ENCODE measurements at regions not wholly inside any gene's neighbourhood (a gene's known extent, or its start where the extent isn't known, plus 50 kb on each side); places are given as distances from the start of the nearest gene placed in this dataset.

DNA sequence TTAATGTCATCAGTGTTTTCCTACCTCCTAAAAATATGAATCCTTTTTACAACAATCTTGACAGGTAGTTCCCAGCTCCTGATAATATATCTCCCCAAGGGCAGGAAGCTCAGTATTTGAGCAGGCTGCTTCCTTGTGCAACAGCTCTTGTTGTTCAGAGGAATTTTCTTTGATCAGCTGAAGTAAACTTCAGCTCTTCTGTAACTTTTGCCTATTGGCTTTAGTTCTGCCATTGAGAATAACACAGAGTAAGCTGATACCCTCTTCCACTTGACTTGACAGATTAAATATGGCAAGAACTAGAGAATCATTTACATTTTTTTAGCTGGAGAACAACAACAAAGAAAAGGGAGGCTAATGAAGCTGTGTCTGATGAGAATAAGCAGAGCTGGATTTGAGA lies 75.2 kb downstream of the LUZP4 start:
- Mint-ChIP-seq H3K27ac (no peak overlapping the region), H3K27me3 (no peaks in the 10 kb centered on the region), H3K4me1 (ENCODE audit: low read depth) (no peaks in the 10 kb centered on the region), H3K36me3 (ENCODE audit: low read depth) (no peaks in the 10 kb centered on the region), H3K9me3 (peaks cover 3% of the 10 kb centered on the region), H3K4me3 (no peak overlapping the region)
- Histone ChIP-seq H3K9me3 (ENCODE audit: control insufficient read depth in 1 of 2, insufficient read depth in 1 of 2, low read length in 2 of 2) (no peaks in the 10 kb centered on the region), H3K27me3 (ENCODE audit: control insufficient read depth in 1 of 2, insufficient read depth in 2 of 2, low read length in 2 of 2) (no peaks in the 10 kb centered on the region), H3K27ac (ENCODE audit: low read depth in 1 of 2, low read length in 2 of 2) (no peak overlapping the region), H3K36me3 (ENCODE audit: insufficient read depth, low read length) (no peaks in the 10 kb centered on the region), H3K4me1 (ENCODE audit: insufficient read depth, low read length) (no peaks in the 10 kb centered on the region), H3K4me3 (ENCODE audit: low read length) (no peak overlapping the region)
- ChIA-PET CTCF (no interaction called here), POLR2A (no interaction called here)
- TF ChIP-seq, protein P1, sequence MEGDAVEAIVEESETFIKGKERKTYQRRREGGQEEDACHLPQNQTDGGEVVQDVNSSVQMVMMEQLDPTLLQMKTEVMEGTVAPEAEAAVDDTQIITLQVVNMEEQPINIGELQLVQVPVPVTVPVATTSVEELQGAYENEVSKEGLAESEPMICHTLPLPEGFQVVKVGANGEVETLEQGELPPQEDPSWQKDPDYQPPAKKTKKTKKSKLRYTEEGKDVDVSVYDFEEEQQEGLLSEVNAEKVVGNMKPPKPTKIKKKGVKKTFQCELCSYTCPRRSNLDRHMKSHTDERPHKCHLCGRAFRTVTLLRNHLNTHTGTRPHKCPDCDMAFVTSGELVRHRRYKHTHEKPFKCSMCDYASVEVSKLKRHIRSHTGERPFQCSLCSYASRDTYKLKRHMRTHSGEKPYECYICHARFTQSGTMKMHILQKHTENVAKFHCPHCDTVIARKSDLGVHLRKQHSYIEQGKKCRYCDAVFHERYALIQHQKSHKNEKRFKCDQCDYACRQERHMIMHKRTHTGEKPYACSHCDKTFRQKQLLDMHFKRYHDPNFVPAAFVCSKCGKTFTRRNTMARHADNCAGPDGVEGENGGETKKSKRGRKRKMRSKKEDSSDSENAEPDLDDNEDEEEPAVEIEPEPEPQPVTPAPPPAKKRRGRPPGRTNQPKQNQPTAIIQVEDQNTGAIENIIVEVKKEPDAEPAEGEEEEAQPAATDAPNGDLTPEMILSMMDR (IDR thresholded peaks at IDR 0.05): no peak
- intact Hi-C loops (cut with DNase I, micrococcal nuclease): no loop called here
- ATAC-seq (ENCODE audit: poor library complexity) (no peak), DNase-seq (no peak)

DNA sequence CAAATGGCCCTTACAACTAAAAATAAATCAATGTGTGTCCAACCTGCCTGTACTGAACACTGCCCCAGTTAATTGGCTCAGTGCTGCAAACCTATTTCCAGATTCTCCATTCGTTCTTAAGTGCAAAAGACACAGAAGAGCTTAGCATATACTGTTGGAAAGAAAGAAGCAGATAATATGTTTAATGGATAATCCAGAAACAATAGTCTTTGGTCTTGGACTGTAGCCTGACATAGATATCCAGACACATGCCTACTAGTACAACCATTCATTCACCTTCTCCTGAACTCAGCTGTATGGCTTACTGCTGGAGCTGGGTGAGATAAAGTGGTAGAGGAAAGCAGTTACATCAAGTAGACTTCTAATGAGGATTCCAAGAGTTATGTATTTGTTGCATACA lies 77.0 kb downstream of the LUZP4 start:
- peaks cover 3% of the 10 kb centered on the region for H3K9me3 Mint-ChIP-seq
- H3K27me3 Mint-ChIP-seq: no peaks in the 10 kb centered on the region
- DNase-seq: no peak
- Histone ChIP-seq H3K4me3 (ENCODE audit: low read length) (no peak overlapping the region), H3K36me3 (ENCODE audit: insufficient read depth, low read length) (no peaks in the 10 kb centered on the region), H3K9me3 (ENCODE audit: control insufficient read depth in 1 of 2, insufficient read depth in 1 of 2, low read length in 2 of 2) (no peaks in the 10 kb centered on the region), H3K27ac (ENCODE audit: low read depth in 1 of 2, low read length in 2 of 2) (no peak overlapping the region), H3K27me3 (ENCODE audit: control insufficient read depth in 1 of 2, insufficient read depth in 2 of 2, low read length in 2 of 2) (no peaks in the 10 kb centered on the region), H3K4me1 (ENCODE audit: insufficient read depth, low read length) (no peaks in the 10 kb centered on the region)
- ATAC-seq (ENCODE audit: poor library complexity): no peak
- intact Hi-C loops (cut with DNase I, micrococcal nuclease): no loop called here
- CTCF ChIA-PET: no interaction called here
- H3K36me3 Mint-ChIP-seq (ENCODE audit: low read depth): no peaks in the 10 kb centered on the region
- H3K4me1 Mint-ChIP-seq (ENCODE audit: low read depth): no peaks in the 10 kb centered on the region
- H3K4me3 Mint-ChIP-seq: no peak overlapping the region
- POLR2A ChIA-PET: no interaction called here
- TF ChIP-seq, protein P1 (IDR thresholded peaks at IDR 0.05): no peak
- H3K27ac Mint-ChIP-seq: no peak overlapping the region

DNA sequence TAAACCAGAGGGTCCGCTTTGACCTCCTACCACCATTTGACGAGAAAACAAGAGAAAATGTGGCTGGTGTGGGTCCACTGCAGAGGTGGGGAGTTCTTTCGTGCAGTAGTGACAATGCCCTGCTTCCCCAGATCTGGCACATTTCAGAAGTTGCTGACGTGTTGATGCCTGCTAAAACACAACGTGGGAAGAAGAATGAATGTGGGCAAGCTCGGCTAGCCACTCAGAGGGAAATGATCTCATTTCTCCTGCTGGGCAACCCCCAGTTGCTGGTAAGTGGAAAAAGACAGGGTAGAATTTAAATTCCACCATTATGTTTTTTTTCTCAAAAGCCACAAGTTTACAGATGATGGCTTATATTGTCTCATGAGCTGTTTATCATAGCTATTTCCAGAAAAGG lies 77.9 kb downstream of the LUZP4 start:
- Mint-ChIP-seq H3K4me1 (ENCODE audit: low read depth) (no peaks in the 10 kb centered on the region), H3K27me3 (no peaks in the 10 kb centered on the region), H3K4me3 (no peak overlapping the region), H3K9me3 (peaks cover 3% of the 10 kb centered on the region), H3K36me3 (ENCODE audit: low read depth) (no peaks in the 10 kb centered on the region), H3K27ac (no peak overlapping the region)
- Histone ChIP-seq H3K27ac (ENCODE audit: low read depth in 1 of 2, low read length in 2 of 2) (no peak overlapping the region), H3K4me1 (ENCODE audit: insufficient read depth, low read length) (no peaks in the 10 kb centered on the region), H3K4me3 (ENCODE audit: low read length) (no peak overlapping the region), H3K36me3 (ENCODE audit: insufficient read depth, low read length) (no peaks in the 10 kb centered on the region), H3K27me3 (ENCODE audit: control insufficient read depth in 1 of 2, insufficient read depth in 2 of 2, low read length in 2 of 2) (no peaks in the 10 kb centered on the region), H3K9me3 (ENCODE audit: control insufficient read depth in 1 of 2, insufficient read depth in 1 of 2, low read length in 2 of 2) (no peaks in the 10 kb centered on the region)
- TF ChIP-seq, protein P1 (IDR thresholded peaks at IDR 0.05): no peak
- DNase-seq: no peak
- no peak for ATAC-seq (ENCODE audit: poor library complexity)
- ChIA-PET CTCF (no interaction called here), POLR2A (no interaction called here)
- intact Hi-C loops (cut with DNase I, micrococcal nuclease): no loop called here
